ENCODE measurements at regions not wholly inside any gene's neighbourhood (a gene's known extent, or its start where the extent isn't known, plus 50 kb on each side); places are given as distances from the start of the nearest gene placed in this dataset.

DNA sequence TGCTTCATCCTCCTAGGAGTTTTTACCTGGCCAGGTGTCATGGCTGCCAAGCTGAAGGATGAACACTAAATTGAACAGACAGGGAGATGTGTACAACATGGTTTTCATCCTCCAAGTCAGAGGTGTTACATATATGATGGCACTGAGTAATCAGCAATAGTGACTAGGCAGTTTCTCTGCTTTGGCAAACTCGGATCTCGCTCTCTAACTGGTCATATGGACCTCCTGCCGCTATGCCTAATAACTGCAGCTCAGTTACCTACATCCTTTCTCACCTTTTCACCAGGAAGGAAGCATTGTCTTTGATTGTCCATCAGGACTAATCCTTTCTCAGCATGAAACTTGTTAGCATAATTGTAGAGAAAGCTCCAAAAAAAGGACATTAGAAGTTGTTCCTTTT lies 175.9 kb upstream of the PLSCR5 start:
- Histone ChIP-seq H3K27me3 (ENCODE audit: low read depth) (no peaks in the 10 kb centered on the region), H3K36me3 (no peaks in the 10 kb centered on the region), H3K27ac (no peak overlapping the region), H3K4me3 (no peak overlapping the region), H3K4me1 (no peaks in the 10 kb centered on the region), H3K9me3 (no peaks in the 10 kb centered on the region)
- no peak for TF ChIP-seq CTCF (IDR thresholded peaks at IDR 0.05)
- DNase-seq (no peak), ATAC-seq (no peak)
- intact Hi-C loops (cut with DNase I): no loop called here

DNA sequence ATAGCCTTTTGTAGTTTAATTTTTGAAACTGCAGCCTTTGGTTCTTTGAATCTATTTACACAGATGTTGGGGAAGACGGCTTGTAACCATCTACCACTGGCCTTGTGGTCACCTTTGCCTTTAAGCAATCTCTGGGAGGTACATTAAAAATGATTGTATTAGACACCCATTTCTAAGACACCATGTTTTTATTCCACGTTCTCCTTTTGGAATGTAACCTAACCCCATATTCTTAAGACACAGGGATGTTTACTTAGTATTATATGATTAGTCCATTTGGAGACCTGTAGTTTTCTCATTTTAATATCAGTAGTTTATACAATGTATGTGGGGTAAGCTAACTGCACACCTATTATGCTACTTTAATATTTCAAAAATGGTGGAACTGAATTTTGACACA lies 175.1 kb upstream of the PLSCR5 start:
- Histone ChIP-seq H3K27ac (no peak overlapping the region), H3K4me1 (no peaks in the 10 kb centered on the region), H3K4me3 (no peak overlapping the region), H3K36me3 (no peaks in the 10 kb centered on the region), H3K27me3 (ENCODE audit: low read depth) (no peaks in the 10 kb centered on the region), H3K9me3 (no peaks in the 10 kb centered on the region)
- no peak for DNase-seq
- intact Hi-C loops (cut with DNase I): no loop called here
- ATAC-seq: no peak
- no peak for TF ChIP-seq CTCF (IDR thresholded peaks at IDR 0.05)

- intact Hi-C loops (cut with DNase I): no loop called here
- no peak for ATAC-seq
- no peak overlapping the region for H3K4me3 ChIP-seq
- H3K27ac ChIP-seq: no peak overlapping the region
- no peak for DNase-seq
- no peaks in the 10 kb centered on the region for H3K27me3 ChIP-seq (ENCODE audit: low read depth)
- TF ChIP-seq CTCF (IDR thresholded peaks at IDR 0.05): no peak
- H3K4me1 ChIP-seq: no peaks in the 10 kb centered on the region
- no peaks in the 10 kb centered on the region for H3K9me3 ChIP-seq
- H3K36me3 ChIP-seq: no peaks in the 10 kb centered on the region
These were observed 172.8 kb upstream of the PLSCR5 start for GRCh38 chr3:146777941-146778340.

- H3K4me3 ChIP-seq: no peak overlapping the region
- no peak overlapping the region for H3K27ac ChIP-seq
- H3K4me1 ChIP-seq: no peaks in the 10 kb centered on the region
- no peaks in the 10 kb centered on the region for H3K27me3 ChIP-seq (ENCODE audit: low read depth)
- ATAC-seq (no peak), DNase-seq (no peak)
- no peaks in the 10 kb centered on the region for H3K9me3 ChIP-seq
- no peaks in the 10 kb centered on the region for H3K36me3 ChIP-seq
- intact Hi-C loops (cut with DNase I): no loop called here
- TF ChIP-seq CTCF (IDR thresholded peaks at IDR 0.05): no peak
These were observed 167.1 kb upstream of the PLSCR5 start for GRCh38 chr3:146772211-146772743.

- no peak overlapping the region for H3K27ac ChIP-seq
- H3K9me3 ChIP-seq: no peaks in the 10 kb centered on the region
- DNase-seq (no peak), ATAC-seq (no peak)
- intact Hi-C loops (cut with DNase I): no loop called here
- H3K4me3 ChIP-seq: no peak overlapping the region
- TF ChIP-seq CTCF (IDR thresholded peaks at IDR 0.05): no peak
- no peaks in the 10 kb centered on the region for H3K4me1 ChIP-seq
- no peaks in the 10 kb centered on the region for H3K36me3 ChIP-seq
- H3K27me3 ChIP-seq (ENCODE audit: low read depth): no peaks in the 10 kb centered on the region
These were observed 165.7 kb upstream of the PLSCR5 start for GRCh38 chr3:146770881-146771280.

DNA sequence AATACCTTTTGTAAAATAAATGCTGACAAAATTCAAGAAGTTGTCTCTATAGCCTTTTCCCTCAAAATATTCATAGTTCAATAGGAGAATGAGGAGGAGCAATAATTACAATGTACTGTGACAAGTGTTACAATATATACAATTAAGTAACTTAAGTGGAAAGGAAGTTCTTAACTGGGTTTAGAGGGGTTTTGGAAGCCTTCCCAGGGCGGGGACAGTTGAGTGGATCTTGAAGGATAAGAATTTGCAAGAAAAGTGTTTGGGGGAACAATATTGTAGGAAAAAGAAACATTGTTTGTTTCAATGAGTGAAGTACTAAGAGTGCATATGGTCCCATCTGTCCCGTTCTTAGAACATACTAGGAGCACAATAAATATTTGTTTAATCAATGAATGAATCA lies 165.2 kb upstream of the PLSCR5 start:
- TF ChIP-seq CTCF (IDR thresholded peaks at IDR 0.05): no peak
- H3K4me3 ChIP-seq: no peak overlapping the region
- ATAC-seq (no peak), DNase-seq (no peak)
- intact Hi-C loops (cut with DNase I): no loop called here
- H3K27me3 ChIP-seq (ENCODE audit: low read depth): no peaks in the 10 kb centered on the region
- no peak overlapping the region for H3K27ac ChIP-seq
- H3K9me3 ChIP-seq: no peaks in the 10 kb centered on the region
- H3K4me1 ChIP-seq: no peaks in the 10 kb centered on the region
- H3K36me3 ChIP-seq: no peaks in the 10 kb centered on the region

Measured in lower lobe of right lung (tissue), 2 donors.